ENCODE measurements at regions not wholly inside any gene's neighbourhood (a gene's known extent, or its start where the extent isn't known, plus 50 kb on each side); places are given as distances from the start of the nearest gene placed in this dataset.

GRCh38 chr7:114183311-114184088, 231.1 kb upstream of the FOXP2 start:
- no peak for TF ChIP-seq POLR2A (IDR thresholded peaks at IDR 0.05)
- TF ChIP-seq CTCF (IDR thresholded peaks at IDR 0.05): no peak
